Upper lobe of left lung (tissue), 4 donors: ENCODE measurements at regions not wholly inside any gene's neighbourhood (a gene's known extent, or its start where the extent isn't known, plus 50 kb on each side); places are given as distances from the start of the nearest gene placed in this dataset.

Experiments
- POLR2AphosphoS5 ChIP-seq, 2 donors: sonication (generic); formaldehyde crosslinking; IDR thresholded peaks; one replicate each; pipeline ENCODE4 v1.5.1; 2017; ENCODE audit warnings: antibody characterized with exemption in 2 of 2
- TF ChIP-seq, protein P1 (sequence below), 6 experiments: fragments of 450-650 bp in 4 of 6; fragments of 200-600 bp in 2 of 6; sonication (generic) in 2 of 6; IDR thresholded peaks; one replicate each; pipeline ENCODE4 v1.5.1; 2016 to 2019; ENCODE audit warnings: antibody characterized with exemption in 6 of 6

DNA sequence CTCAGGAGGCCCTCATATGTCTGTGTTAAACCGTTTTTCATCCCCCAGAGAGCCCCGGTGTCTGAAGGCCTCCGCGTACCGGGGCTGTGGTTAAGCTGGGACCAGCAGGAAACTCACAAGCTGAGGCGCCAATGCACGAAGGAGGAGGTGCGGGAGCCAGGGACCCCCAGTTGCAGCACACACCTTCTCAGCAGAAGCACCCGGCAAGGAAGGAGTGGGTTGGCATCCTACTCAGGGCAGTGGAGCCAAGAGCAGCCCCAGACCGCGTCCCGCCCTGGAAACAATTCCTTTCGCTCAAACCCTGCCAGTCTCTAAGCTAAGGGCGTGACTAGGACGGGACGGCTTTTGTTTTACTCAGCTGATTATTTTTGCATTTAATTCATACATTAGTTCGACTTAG lies 726.9 kb downstream of the BRD1 start:
- TF ChIP-seq, protein P1, sequence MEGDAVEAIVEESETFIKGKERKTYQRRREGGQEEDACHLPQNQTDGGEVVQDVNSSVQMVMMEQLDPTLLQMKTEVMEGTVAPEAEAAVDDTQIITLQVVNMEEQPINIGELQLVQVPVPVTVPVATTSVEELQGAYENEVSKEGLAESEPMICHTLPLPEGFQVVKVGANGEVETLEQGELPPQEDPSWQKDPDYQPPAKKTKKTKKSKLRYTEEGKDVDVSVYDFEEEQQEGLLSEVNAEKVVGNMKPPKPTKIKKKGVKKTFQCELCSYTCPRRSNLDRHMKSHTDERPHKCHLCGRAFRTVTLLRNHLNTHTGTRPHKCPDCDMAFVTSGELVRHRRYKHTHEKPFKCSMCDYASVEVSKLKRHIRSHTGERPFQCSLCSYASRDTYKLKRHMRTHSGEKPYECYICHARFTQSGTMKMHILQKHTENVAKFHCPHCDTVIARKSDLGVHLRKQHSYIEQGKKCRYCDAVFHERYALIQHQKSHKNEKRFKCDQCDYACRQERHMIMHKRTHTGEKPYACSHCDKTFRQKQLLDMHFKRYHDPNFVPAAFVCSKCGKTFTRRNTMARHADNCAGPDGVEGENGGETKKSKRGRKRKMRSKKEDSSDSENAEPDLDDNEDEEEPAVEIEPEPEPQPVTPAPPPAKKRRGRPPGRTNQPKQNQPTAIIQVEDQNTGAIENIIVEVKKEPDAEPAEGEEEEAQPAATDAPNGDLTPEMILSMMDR (IDR thresholded peaks at IDR 0.05) = no peak
- no peak for TF ChIP-seq POLR2AphosphoS5 (IDR thresholded peaks at IDR 0.05)
